ENCODE measurements at regions not wholly inside any gene's neighbourhood (a gene's known extent, or its start where the extent isn't known, plus 50 kb on each side); places are given as distances from the start of the nearest gene placed in this dataset.

- no peak for DNase-seq
Observed at GRCh38 chr17:79263191-79263590, 188.6 kb downstream of the ENGASE start.

DNA sequence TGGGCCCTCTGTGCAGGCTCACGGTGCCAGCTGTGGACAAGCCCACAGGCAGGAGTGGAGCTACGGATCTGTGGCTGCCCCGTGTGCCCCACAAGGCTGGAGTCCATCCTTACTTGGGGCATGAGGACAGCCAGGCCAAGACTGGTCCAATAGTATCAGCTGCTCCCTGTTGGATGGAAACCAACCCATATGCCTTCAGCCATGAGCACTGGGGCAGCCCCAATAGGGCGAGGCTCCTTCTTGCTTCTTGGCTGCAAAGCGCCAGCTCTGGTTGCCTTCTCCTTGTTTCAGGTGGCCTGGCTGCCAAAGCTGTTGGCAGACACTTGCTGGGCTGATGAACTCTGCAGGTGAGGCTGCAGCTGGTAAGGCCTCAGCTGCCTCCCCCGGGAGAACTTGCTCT, 188.0 kb downstream of the ENGASE start:
- DNase-seq = no peak

GRCh38 chr17:79261355-79262072, 186.9 kb downstream of the ENGASE start:
- DNase-seq = no peak

- no peak for DNase-seq
Observed at GRCh38 chr17:79258843-79259242, 184.2 kb downstream of the ENGASE start.

- no peak for DNase-seq
Observed at GRCh38 chr17:79258041-79258440, 183.4 kb downstream of the ENGASE start.

DNA sequence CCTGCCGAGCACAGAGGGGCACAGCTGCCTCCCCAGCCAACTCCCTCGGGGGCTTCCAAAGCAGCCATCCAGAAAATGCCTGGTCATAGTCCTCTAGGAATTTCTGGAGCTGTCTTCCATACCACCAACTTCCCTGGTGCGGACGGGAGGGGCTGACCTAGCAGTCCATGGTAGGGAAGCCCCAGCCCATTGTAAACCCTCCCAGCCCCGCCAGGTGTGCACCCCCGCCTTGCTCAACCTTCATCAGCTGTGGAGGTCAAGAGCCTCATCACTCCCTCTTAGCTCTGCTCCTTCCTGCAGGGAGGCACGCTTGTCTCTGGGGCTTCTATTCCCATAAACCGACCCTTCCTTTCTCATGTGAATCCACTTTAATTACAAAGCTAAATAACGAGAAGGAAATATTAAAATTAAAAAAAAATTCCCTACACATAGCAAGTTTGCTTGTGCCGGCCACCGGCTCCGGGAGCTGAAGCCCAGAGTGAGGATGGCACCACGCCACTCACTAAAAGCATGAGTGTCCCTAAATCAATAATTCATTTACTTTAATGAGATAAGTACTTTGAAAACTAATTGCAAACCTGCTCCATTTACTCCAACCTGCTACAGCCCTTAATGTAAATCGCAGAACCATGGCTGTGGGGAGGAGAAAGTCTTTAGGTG, 181.4 kb downstream of the ENGASE start:
- DNase-seq = no peak

- no peak for DNase-seq
Observed at GRCh38 chr17:79255456-79255855, 180.8 kb downstream of the ENGASE start.

DNA sequence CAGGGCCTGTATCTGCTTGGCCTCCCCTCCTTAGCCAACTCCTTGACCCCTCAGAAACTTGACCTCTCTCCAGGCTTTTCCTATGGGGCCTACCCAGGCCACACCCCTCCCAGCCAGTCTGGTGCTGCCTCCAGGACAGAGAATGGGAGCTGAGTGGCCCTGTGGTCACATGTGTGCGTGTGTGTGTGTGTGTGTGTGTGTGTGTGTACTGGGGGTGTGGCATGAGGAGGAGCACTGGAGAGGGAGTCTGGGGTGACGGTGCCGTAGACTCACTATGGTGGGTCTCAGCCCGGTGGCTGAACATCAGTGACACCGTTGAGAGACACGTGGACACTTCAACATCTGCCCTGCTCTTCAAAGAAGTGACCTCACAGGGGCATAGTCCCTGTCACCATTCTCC, 180.4 kb downstream of the ENGASE start:
- DNase-seq = no peak

DNA sequence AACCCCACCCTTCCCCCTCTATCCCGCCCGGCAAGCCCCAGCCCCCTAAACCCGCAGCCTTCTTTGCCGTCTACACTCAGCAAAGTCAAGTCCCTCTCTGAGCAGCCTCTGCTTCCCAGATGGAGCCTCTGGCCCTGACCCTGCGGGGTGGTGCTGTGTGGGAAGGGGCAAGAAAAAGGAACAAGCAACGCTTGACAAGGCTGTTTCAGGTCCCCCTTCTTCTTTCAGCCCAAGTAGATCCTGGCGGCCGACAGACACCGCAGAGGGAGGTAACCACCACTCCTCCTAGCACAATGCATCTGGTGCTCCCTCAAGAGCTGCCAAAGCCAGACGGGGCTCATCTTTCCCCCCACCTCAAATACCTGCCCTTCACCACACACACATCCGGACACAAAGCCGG, 178.3 kb downstream of the ENGASE start:
- DNase-seq = no peak

- DNase-seq = no peak
Observed at GRCh38 chr17:79251824-79252223, 177.2 kb downstream of the ENGASE start.

- no peak for DNase-seq
Observed at GRCh38 chr17:79249929-79250521, 175.4 kb downstream of the ENGASE start.

GRCh38 chr17:79248843-79249493, 174.3 kb downstream of the ENGASE start:
- no peak for DNase-seq

- DNase-seq = no peak
Observed at GRCh38 chr17:79246225-79247190, 171.9 kb downstream of the ENGASE start.

DNA sequence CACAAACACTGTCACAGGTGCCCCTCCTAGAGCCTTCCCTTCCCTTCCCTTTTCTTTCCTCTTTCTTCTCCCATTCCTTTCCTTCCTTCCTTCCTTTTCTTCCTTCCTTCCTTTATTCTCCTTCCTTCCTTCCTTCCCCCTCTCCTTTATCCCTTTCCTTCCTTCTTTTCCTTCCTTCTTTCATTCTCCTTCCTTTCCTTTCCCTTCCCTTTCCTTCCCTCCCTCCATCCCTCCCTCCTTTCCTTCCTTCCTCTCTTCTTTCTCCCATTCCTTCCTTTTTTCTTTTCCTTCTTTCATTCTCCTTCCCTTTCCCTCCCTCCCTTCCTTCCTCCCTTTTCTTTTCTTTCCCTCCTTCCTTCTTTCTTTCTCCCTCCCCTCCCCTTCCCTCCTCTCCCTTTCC, 170.0 kb downstream of the ENGASE start:
- no peak for DNase-seq

DNA sequence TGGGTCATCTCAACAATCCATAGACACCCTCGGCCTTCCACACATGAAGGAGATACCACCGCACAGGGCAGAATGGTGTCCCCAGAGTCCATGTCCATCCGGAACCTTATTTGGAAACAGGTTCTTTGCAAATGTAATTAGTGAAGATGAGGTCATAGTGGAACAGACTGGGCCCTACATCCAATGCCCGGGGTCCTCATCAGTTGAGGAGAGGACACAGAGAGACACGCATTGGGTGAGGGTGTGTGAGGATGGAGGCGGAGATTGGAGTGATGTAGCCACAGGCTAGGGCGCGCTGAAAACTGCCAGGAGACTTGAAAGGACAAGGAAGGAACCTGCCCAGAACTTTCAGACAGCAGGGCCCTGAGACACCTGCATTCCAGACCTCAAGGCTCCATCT, 169.4 kb downstream of the ENGASE start:
- DNase-seq = no peak

DNA sequence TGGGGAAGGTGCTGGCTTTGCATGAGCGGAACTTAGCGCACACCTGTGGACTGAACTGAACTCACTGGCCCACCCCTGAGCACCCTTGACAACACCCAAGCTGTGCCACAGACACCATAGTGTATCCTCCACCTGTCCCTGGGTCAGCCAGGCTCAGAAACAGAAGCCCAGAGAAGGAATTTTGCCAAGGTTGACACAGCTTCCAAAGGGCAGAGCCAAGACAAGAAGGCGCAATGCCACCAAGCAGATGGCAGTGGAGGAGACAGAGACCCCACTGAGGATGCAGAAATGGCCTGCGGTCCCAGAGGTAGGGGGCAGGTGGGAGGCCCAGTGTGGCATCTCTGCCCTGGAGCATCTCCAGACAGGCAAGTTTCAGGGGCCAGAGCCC, 169.0 kb downstream of the ENGASE start:
- DNase-seq = no peak

- DNase-seq = no peak
Observed at GRCh38 chr17:79242873-79243602, 168.4 kb downstream of the ENGASE start.

DNA sequence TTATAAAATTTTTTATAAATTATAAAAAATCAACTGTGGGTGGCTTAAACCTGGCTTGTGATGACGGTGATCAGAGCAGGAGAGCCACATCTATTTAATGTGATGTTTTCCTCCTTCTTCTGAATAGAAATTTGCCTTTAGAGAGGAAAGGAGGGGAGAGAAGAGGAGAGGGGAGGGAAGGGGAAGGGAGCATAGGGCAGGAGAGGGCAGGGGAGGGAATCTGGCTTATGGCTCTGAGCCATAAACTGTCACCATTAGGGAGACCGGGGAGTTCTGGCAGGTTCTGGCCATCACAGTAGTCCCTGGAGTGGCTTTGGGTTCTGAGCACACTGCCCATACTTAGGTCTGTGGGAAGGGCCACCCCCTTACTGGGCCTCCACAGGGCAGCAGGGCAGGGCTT, 167.8 kb downstream of the ENGASE start:
- no peak for DNase-seq

DNA sequence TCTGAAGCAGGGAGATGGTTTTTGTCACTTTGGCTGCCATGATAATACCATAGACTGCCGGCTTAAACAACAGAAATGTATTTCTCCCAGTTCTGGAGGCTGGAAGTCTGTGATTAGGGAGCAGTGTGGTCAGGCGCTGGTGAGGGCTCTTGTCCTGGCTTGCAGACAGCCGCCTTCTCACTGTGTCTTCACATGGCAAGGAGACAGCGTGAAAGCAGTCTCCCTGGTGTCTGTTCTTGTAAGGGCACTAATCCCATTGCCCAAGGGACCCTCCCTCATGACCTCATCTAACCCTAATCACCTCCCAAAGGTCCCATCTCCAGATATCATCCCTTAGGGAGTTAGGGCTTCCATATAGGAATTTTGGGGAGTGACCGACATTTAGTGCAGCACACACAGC, 167.0 kb downstream of the ENGASE start:
- no peak for DNase-seq

DNA sequence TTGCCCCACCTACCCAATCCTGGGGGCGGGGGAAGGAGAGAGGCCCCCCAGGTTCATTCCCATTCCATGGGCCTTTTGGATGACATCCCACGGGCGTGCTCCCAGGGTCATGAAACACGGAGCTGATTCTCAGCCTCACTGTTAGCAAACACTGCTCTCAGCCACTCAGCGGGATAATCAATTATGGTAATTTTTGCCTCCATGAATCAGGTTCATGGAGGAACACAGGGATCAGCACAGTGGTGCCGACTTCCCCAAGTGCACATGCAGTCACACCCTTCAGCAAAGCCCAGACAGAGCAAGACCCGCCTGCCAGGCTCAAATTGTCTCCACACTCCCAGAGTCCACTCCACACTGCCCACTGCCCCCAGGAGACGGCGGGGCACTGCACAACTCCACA, 164.6 kb downstream of the ENGASE start:
- DNase-seq = no peak

DNA sequence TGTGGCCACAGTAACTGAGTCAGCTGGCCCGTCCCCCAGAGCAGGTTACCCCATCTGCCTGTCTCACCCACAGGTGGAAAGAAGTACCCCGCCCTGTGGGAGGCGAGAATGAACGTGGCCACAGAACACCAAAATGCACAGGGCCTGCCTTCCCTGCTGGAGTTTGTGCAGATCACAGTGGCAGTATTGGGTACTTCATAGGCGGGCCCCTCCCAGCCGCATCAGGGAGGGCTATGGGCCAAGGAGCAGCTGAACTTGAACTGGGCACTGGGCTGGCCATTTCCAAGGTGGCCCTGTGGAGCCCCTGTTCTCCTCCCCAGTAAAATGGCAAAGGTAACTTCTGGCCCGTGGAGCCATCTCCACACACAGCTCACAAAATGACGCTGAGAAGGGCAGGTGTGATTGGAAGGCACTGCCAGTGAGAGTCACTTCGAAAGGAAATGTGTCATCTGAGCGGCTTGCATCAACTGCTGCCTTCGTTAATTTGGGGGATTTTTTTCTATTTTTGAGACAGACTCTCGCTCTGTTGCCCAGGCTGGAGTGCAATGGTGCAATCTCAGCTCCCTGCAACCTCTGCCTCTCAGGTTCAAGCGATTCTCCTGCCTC, 162.9 kb downstream of the ENGASE start:
- DNase-seq = no peak

DNA sequence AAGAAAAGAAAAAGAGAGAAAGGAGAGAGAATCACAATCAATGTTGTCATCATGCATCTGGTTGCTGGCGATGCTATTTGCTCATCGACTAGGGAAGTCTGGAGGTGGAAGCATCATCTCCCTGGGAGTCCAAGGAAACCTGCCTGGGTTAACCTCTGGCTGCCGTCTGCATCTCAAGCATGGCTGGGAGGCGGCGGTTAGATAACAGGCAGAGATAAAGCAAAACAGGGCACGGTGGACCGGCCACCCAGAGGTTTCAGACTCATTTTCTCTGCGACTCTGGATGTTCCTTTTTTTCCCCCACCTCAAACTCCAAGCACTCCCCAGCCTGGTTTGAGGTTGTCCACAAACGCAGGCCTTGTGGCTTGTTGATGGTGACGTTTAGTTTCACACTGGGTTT, 161.2 kb downstream of the ENGASE start:
- DNase-seq = no peak
